Nephron progenitor cell (in vitro differentiated cells): ENCODE measurements at regions not wholly inside any gene's neighbourhood (a gene's known extent, or its start where the extent isn't known, plus 50 kb on each side); places are given as distances from the start of the nearest gene placed in this dataset.

Experiments used
- DNase-seq: peaks from one replicate; pipeline ENCODE4 v3.0.0; 2021
- H3K27ac Mint-ChIP-seq: 2 replicates; pipeline ENCODE4 v1.8.0; 2021; ENCODE audit warnings: mild to moderate bottlenecking, moderate library complexity, mixed read lengths
- H3K27me3 Mint-ChIP-seq: 2 replicates; pipeline ENCODE4 v1.8.0; 2021; ENCODE audit warnings: mild to moderate bottlenecking, low read depth, mixed read lengths; ENCODE audit not compliant: poor library complexity
- H3K36me3 Mint-ChIP-seq: 2 replicates; pipeline ENCODE4 v1.8.0; 2021; ENCODE audit warnings: low read depth, mixed read lengths
- H3K4me1 Mint-ChIP-seq: 2 replicates; pipeline ENCODE4 v1.8.0; 2021; ENCODE audit warnings: mixed read lengths
- H3K4me3 Mint-ChIP-seq: 2 replicates; pipeline ENCODE4 v1.8.0; 2021; ENCODE audit warnings: mild to moderate bottlenecking, moderate library complexity, mixed read lengths
- H3K9me3 Mint-ChIP-seq: 2 replicates; pipeline ENCODE4 v1.8.0; 2021; ENCODE audit warnings: mild to moderate bottlenecking, moderate library complexity, mixed read lengths
- CTCF ChIP-seq: fragments of 200-600 bp; sonication (generic); IDR thresholded peaks from 2 replicates; pipeline ENCODE4 v1.5.0; 2021; ENCODE audit warnings: antibody characterized with exemption

DNA sequence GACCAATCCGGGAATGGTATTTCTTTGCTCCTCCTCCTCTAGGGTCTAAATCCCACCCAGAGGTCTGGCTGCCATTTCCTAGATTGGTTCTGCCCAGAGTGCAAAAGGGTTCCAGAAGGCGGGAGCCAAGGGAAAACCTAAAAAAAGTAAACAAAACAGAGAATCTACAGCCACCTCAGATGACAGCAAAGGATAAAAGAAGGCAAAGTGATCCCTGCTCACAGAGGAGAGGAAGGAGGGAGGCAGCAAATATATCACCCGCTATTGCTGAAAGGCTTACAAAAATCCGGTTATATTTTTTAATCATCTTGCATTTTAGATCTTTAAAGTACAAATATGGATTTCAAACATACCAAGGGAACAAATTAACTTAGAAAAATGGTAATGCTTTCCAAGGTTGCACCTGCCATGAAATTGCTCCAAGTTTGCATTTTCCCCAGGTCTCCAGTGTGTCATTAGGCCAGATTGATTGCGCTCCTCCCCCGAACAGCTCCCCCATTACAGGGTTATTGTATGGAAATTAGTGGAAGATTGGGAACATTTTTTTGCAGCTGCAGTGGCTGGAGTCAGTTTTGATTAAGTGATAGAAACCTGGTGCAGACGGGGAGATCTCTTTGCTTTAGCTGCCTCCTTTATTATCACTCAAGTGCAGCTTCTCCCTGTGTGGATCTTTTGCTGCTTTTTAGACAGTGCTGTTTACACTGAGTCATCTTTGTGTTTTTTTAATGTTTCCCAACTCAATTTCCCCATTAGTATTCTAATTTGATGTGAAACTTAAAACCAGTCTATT, 280.5 kb upstream of the CAMK1G start:
- no peak overlapping the region for H3K27ac Mint-ChIP-seq
- H3K36me3 Mint-ChIP-seq = no peaks in the 10 kb centered on the region
- no peak for DNase-seq
- no peak for TF ChIP-seq CTCF
- no peak overlapping the region for H3K4me3 Mint-ChIP-seq
- H3K4me1 Mint-ChIP-seq = peaks cover 52% of the 10 kb centered on the region
- H3K9me3 Mint-ChIP-seq = no peaks in the 10 kb centered on the region
- no peaks in the 10 kb centered on the region for H3K27me3 Mint-ChIP-seq

DNA sequence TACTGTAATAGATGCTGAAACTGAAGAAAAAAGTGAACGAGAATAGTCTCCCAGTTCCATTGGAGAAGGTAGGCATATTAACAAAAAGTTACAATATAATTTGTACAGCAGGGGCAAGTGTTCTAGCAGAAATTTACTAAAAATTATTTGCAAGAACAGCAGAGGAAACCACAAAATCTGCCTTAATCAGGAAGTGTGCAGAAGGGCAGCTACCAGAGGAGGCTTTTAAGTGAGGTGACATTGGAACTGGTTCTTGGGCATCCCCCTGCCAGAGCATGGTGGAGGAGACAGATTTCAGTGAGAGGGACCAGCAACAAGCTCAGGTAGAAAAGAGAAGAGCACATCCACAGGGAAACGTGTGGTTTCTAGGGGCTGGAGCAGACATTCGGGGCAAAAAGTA, 279.3 kb upstream of the CAMK1G start:
- no peak for DNase-seq
- no peak for TF ChIP-seq CTCF
- H3K4me3 Mint-ChIP-seq = no peak overlapping the region

DNA sequence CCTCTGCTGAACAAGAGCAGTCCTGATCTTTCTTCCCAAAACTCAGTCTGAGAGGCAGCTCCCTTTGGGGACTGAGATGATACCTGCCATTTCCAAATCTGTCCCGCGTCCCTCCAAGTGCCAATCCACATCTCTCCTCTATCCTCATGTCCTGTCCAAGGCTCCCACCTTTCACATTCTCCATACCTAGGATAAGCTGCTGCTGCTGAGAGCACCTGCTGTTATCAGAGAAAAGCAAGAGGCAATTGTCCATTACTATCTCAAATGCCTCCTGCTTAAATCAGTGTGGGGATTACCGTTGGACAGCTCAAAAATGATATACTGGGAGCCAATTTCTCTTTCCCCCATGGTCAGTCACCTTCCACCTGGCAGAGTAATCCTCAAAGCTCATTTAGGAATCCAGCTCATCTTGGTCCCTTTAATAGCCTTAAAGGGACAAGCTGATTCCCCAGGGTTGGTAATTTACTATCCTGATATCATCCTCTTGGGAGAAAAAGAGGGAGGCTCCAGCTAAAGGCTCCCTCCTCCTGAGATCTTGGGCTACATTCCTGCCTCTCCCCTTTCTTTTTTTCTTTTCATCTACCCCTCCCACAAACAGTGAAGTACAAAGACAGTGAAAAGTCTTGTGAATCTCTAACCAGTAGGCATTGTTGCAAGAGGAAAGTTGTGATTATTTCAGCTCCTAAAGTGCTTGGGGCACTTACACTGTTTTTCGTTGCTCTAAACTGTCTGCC, 278.1 kb upstream of the CAMK1G start:
- TF ChIP-seq CTCF = no peak
- Mint-ChIP-seq H3K9me3 (no peaks in the 10 kb centered on the region), H3K36me3 (no peaks in the 10 kb centered on the region), H3K27ac (no peak overlapping the region), H3K27me3 (no peaks in the 10 kb centered on the region), H3K4me1 (peaks cover 54% of the 10 kb centered on the region), H3K4me3 (no peak overlapping the region)
- no peak for DNase-seq

More for the DNA sequence above, 279.3 kb upstream of the CAMK1G start:
- Mint-ChIP-seq H3K27ac (no peak overlapping the region), H3K4me1 (peaks cover 54% of the 10 kb centered on the region), H3K27me3 (no peaks in the 10 kb centered on the region), H3K9me3 (no peaks in the 10 kb centered on the region), H3K36me3 (no peaks in the 10 kb centered on the region)

DNA sequence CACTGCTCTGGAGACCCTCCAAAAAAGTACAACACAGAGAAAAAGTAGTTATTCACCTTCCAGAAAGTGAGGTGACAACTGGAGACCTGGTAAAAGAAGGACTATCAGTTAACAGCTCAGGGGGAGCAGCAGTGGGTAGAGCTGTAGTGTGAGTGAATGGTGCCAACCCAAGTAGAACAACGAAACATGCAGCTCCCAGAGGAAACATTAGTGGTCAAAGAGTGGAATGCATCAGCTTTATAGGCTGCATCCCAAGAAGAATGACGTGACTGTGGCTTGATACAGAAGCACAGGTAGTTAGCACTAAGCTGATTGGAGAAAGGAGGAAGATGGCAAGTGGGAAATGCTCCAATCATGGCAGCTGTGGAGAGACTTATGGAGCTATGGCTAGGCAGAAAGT, 275.7 kb upstream of the CAMK1G start:
- no peaks in the 10 kb centered on the region for H3K27me3 Mint-ChIP-seq
- no peak for TF ChIP-seq CTCF
- H3K27ac Mint-ChIP-seq = no peak overlapping the region
- no peaks in the 10 kb centered on the region for H3K36me3 Mint-ChIP-seq
- no peak overlapping the region for H3K4me3 Mint-ChIP-seq
- no peaks in the 10 kb centered on the region for H3K9me3 Mint-ChIP-seq
- DNase-seq = no peak
- peaks cover 45% of the 10 kb centered on the region for H3K4me1 Mint-ChIP-seq

DNA sequence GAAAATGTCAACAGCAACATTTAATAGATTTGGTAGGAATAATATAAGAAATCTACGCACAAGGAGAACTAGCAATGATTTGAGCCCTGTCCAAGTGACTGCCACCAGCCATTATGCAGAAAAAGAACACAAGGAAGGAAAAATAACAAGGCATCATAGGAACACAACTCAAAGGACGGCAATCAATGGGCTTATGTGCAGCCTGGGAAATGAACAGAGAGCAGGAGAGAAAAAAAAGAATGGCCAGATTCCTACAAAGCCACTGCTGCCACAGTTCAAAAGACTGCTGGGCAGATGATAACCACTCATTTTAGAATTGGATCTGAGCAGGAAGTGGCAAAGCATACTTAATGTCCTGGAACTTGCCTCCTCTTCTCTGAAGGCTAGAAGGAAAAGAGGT, 274.3 kb upstream of the CAMK1G start:
- Mint-ChIP-seq H3K36me3 (no peaks in the 10 kb centered on the region), H3K27ac (no peak overlapping the region), H3K4me1 (peaks cover 31% of the 10 kb centered on the region), H3K27me3 (no peaks in the 10 kb centered on the region), H3K4me3 (no peak overlapping the region), H3K9me3 (no peaks in the 10 kb centered on the region)
- no peak for TF ChIP-seq CTCF
- no peak for DNase-seq
